SW480 (cell line): ENCODE measurements at regions not wholly inside any gene's neighbourhood (a gene's known extent, or its start where the extent isn't known, plus 50 kb on each side); places are given as distances from the start of the nearest gene placed in this dataset.
"Not testable (repeated sequence)": the region's sequence is repeated elsewhere in the genome, so short reads cannot be mapped to it uniquely, and the experiment has no call there.

ENCODE experiments used
- DNase-seq: peaks from one replicate; pipeline ENCODE4 v3.0.0-alpha.2; 2016; ENCODE audit warnings: low spot score

DNA sequence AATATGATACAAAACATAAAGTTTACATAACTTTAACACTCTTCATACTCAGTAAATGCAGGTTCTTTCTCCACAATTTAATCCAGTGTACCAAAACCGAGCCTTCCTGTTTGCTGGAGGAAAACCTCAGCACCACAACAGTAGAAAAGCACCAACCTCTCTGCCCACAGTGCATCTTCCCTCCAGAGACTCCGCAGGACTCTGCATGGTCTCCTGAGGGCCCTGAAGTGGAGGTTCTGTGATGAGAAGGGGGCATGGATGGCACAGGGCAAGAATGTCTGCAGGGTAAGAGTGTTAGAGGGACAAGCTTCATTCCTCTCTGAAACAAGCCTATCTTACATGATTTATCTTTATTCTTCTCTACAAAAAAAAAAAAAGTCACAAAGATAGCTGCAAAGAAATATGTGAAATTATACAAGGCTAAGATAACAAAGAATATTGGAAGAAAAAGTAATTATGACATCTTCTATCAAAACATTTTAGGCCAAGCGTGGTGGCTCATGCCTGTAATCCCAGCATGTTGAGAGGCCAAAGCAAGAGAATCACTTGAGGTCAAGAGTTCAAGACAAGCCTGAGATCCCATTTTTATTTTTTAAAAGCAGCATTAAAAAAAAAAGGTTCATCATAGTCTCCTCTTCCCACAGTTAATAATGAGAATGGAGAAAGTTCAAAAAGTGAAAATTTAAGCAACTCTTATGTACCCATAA is 102.0 kb downstream of the VPREB1 start:
- no peak for DNase-seq

DNA sequence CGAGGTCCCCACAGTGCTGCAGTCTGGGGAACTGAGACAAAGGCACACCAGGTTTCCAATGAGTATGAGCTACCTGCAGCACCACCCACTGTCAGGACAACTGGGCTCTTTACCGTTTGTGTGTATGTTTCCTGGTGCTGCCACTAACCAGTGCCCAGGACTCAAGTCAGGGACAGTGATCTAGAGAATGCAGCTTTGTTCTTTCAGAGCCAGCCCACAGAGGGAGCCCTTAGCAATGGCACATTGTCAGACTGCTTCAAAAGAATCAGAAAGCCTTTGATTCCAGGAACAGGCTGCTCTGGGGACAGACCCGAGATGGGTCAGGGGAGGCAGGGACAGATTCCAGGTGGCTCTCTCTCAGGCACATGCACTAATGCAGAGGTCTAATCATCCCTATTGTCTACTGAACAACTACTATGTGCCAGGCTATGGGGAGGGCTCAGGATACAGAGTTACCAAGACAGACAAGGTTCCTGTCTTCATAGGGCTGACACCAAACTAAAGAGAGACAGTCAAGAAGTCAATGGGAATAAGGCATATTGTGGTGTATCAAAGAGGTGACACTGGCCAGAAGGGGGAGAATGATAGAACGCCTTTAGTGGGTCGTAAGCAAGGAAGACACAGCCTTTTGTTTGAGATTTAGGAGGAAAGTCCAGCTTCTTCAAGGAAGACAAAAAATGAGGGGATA is 103.7 kb downstream of the VPREB1 start:
- peak; percentile 39 for DNase-seq

DNA sequence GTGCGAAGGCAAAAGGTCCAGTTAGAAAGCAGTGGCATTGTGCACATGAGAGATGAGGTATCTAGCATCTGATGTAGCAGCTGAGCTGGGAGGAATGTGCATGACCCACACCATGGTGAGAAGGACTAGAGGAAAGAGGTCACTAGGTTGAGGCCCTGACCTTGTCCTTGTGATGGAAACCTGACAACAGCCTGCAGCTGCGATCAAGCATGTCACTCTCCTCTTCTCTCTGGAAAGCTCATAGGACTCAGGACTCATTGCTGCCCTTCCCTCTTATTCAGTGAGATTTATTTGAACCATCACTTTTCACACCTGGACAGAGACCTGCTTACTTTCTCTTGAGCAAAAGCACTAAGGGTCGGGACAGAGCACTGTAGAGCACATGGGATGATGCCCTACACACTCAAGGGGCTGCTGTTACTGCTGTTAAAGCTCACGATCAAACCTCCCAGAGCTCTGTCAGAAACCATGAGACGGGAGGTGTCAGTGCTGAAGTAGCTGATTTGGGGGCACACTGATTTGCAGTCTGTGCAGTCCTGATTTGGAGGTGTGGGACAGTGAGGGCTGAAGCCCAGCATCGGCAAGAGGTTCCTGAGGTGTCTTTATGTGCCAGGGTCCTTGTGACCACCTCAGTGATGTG is 104.3 kb downstream of the VPREB1 start:
- DNase-seq: no peak

DNA sequence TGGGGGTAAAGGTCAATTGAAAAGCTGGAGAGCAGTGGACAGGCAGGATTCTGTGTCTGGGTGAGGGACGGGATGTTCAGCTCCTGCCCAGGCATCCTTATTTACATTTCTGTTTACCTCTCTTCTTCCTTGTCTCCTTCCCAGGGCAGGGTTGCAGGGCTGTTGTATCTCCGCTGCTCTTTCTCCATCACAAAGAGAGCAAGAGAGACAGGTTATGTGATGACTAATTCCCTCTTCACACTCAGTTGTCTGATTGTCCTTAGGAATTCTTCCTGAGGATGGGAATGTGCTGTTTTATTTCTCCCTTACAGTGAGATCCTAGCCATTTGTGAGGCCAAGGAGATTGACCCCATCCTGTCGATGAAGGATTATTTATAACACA is 104.9 kb downstream of the VPREB1 start:
- no peak for DNase-seq

DNA sequence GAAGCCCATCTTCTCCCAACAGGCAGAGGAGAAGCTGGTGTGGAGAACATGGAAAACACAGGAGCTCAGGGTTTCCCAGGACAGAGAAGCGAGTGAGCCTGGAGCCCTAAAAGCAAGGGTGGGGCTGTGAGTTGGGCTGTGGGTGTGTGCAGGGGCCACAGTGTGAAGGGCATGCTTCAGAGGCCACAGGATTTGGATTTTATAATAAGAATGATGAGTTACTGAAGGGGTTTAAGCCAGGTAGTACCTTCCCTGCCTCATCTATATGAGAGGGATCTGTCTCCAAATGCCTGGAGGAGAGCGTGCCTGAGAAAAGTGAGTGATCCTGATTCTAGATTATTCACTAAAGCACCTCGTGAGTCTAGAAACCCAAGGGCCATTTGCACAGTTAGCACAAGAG is 106.8 kb downstream of the VPREB1 start:
- no peak for DNase-seq

DNA sequence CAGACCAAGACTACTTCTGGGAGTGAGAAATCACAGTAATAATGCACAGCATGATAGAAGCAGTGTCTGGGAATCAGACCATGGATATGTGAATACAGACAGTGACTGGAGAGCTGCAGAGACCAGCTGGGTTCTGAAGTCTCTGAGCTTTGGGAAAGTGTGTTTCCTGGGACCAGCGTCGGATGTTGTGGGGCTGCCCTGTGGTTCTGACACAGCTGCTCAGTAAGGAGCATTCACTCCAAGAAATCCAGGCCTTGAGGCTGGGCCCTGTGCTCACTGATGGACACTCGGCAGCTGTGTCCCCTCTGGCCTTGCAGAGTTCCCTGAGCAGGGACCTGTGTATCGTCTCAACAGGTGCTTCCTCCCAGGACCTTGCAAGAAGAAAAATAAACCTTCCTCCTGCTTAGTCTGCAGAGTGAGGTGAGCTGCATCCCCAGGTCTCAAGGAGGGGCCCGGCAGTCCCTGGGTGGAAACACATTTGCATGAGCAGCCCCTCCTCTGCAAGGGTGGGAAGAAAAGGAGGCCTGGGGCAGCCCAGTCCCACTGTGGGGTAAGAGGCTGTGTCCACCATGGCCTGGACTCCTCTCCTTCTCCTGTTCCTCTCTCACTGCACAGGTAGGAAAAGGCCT is 107.9 kb downstream of the VPREB1 start:
- DNase-seq: no peak

DNA sequence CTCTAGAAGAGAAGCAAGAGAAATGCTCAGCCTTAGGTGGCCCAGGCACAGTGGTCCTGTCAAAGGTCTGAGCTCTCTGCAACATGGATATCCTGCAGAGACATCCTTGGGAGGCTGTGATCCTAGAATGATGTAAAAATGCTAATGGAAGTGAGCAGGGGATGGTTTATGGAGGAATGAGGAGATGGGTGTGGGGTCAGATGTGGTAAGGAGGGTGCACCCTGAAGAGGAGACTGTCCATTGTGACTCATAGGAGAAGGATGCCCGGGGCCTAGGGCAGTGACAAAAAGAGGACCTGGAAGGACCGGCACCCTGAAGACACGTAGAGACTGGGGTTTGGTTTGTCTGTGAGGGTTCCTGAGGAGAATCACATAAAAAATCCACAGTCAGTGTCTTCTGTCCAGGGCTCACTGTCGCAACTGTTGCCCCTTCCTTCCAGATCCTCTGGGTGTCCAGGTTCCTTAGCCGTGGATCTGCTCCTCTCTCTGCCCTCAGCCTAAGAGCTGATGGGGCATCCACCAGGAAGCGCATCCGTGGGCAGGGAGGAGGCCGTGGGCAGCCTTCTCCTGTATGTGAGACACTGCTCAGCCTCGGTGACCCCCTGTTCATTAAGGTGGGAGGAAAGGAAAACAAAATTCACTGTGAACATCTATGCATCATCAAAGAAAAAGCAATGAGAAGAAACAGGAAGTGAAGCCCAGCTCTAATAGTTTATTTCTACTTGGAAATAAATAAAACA is 110.7 kb downstream of the VPREB1 start:
- no peak for DNase-seq

DNA sequence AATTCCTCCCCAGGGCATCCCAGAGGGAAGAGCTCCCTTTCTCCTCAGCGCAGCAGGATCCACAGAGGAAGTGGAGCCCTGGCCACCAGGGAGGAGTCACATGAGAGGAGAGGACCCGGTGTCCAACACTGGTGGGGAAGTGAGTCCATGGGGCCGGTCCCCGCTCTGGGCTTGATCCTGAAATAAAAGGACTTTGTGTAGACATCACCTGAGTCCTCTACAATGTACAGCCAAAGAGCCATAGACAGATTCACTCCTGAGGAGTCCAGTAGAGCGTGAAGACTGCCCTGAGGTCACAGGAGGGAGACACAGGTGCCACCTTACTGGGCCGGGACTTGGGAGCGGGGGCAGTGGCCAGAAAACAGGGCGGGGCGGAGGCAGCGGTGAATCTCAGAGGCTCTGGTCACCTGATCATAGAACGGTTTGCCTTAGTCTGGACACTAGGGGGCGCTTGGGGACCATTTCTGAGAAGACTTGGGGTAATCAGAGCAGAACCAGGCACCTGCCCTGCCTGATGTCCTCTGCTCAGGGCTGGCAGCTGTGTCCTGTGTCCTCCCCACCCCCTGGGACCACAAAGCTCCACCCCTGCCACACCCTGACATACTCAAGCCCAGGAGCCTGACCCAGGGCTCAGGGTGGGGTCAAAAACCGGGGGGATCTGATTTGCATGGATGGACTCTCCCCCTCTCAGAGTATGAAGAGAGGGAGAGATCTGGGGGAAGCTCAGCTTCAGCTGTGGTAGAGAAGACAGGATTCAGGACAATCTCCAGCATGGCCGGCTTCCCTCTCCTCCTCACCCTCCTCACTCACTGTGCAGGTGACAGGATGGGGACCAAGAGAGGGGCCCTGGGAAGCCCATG is 112.7 kb downstream of the VPREB1 start:
- DNase-seq: peak; percentile 87

DNA sequence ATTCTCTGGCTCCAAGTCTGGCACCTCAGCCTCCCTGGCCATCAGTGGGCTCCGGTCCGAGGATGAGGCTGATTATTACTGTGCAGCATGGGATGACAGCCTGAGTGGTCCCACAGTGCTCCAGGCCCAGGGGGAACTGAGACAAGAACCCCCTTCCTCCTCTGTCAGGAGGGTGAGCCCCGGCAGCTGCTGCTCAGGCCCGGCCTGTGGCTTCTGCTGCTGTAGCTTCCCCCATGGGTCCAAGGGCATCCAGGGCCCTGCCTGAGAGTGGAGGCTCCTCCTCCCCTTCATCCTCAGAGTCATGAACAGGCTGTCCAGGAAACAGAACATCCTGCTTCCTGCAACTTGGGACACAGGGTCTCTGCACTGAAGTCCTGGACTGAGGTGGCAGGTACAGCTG is 113.6 kb downstream of the VPREB1 start:
- DNase-seq: no peak

DNA sequence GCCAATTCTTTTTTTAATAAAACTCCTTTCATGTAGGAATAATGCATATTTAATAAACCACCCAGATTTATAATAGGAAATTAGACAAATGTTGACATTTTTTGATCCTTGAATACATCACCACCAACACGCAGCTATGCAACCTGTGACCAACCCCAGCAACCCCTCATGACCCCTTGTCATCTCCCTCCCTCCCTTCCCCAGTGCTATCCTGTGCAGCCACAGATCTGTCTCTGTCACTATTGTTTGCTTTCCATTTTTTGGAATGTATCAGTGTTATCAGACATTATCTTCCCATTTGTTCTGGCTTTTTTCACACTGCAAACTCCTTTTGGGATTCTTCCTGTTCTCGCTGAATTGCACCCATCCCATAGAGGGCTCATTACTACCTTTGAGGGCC is 114.1 kb downstream of the VPREB1 start:
- no peak for DNase-seq

DNA sequence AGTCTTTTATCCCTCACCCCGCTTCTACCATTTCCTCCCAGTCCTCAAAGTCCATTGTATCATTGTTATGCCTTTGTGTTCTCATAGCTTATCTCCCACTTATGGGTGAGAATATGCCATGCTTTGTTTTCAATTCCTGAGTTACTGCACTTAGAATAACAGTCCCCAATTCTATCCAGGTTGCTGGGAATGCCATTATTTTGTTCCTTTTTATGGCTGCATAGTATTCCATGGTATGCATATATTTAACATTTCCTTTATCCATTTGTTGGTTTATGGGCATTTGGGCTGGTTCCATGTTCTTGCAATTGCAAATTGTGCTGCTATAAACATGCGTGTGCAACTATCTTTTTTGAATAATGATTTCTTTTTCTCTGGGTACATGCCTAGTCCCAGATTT is 114.9 kb downstream of the VPREB1 start:
- DNase-seq: no peak

DNA sequence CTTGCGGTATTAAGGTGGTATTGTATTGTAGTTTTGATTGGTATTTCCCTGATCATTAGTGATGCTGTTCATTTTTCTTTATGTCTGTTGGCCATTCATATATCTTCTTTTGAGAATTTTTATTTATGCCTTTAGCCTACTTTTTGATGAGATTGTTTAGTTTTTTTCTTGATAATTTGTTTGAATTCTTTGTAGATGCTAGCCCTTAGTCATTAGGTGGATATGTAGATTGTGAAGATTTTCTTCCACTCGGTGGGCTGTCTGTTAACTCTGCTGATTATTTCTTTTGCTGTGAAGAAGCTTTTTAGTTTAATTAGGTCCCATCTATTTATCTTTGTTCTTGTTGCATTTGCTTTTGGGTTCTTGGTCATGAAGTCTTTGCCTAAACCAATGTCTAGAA is 115.4 kb downstream of the VPREB1 start:
- DNase-seq: no peak

DNA sequence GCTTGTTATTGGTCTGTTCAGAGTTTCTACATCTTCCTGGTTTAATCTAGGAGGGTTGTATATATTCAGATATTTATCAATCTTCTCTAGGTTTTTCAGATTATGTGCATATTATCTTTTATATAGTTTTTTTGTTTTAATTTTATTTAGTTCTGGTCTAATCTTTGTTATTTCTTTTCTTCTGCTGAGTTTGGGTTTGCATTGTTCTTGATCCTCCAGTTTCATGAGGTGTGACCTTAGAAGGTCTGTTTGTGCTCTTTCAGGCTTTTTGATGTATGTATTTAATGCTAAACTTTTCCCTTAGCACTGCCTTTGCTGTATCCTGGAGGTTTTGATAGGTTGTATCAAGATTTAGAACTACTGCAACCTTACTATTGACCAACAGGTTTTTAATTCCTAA is 117.7 kb downstream of the VPREB1 start:
- DNase-seq: no peak

DNA sequence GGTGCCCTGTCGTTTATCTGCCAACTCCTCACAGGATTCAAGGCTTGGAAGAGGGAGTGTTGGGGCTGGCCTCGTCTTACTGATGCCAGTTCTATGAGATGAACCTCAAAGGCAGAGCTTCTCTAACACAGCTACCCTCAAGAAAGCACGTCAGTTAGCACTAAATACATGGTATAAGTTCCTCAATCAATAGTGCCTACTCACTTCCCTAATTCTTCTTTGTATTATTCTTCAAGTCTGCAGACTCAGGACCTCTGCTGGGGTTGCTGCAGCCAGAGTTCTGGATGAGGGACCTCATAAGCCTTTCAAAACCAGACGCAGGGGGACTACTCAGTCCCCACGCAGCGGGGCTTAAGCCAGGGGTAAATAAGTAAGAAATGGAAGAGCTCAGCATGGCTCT is 118.3 kb downstream of the VPREB1 start:
- no peak for DNase-seq

DNA sequence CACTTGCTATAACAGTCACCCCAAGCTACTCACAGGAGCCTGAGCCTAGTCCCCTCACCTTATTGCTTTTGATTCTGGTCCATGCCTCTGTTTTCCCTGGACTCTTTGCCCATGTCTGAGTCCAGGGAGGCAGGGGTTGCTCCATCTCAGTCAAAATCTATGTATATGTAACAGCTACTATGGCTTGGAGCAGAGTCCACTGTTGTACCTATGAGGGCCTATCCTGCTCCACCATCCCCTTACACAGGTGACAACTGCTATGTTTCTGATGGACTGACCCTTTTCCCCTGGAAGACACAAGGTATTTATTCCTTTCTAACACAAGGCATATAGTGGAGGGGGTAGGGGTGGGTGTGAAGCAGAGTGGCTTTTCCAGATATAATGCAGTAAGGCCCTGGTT is 119.6 kb downstream of the VPREB1 start:
- DNase-seq: no peak

DNA sequence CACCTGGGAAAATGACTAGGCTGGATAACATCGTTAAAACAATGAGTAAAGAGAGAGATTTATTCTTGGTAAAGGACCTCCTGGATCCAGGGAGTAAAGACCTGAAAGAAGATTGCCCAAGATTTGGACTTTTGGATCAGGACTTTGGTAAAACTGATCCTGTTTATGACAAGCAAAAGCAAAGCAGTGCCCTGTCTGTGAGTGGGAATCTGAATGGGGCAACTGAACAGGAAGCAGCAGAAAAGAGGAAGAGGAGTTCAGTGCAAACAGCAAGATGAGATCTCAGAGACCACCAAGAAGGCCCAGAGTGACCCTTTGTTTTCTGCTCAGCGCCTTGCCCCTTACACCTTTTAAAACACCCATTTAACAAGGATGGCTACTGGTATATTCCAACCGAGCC is 122.0 kb downstream of the VPREB1 start:
- DNase-seq: no peak

DNA sequence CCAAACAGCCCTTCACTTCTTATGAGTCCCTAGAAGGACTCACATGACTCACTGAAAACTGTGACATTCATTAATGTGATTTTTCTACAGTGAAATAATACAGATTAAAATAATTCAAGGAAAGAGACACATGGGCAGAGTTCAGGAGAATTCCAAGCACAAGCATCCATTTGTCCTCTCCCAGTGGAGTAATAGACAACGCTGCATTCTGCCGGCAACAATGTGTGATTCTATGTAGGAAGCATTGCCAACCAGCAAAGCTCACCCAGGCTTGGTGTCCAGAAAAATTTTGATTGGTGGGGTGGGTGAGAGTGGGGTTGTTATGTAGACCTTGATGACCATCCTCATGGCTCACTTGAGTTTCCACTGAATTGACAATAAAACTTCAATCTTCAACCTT is 123.9 kb downstream of the VPREB1 start:
- DNase-seq: no peak

DNA sequence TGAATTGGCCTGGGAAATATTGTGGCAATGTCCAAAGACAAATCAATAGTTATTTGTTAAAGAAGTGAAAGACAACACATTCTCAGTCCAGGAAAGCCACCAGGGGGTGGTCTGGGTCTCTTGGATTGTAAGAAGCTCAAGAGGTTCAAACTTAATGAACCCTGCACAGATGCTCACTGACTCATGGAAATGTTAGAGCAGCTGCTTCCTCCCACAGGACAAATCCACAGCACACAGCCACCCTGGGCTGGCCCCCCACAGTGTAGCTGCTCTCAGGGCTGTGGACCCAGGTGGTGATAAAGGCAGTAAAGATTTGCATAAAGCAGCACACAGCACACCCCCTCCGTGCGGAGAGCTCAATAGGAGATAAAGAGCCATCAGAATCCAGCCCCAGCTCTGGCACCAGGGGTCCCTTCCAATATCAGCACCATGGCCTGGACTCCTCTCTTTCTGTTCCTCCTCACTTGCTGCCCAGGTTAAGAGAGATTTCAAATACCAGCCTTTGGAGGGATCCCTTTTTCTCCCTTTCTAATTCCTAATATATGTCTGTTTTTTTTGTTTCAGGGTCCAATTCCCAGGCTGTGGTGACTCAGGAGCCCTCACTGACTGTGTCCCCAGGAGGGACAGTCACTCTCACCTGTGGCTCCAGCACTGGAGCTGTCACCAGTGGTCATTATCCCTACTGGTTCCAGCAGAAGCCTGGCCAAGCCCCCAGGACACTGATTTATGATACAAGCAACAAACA is 124.8 kb downstream of the VPREB1 start:
- DNase-seq: not testable (repeated sequence)

DNA sequence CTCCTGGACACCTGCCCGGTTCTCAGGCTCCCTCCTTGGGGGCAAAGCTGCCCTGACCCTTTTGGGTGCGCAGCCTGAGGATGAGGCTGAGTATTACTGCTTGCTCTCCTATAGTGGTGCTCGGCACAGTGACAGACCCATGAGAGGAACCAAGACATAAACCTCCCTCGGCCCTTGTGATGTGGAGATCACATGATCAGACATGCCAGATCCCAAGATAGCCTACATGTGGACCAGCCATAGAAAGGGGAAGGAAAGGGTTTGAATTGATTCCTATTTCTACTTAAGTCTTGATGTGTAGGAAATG is 125.3 kb downstream of the VPREB1 start:
- DNase-seq: no peak

DNA sequence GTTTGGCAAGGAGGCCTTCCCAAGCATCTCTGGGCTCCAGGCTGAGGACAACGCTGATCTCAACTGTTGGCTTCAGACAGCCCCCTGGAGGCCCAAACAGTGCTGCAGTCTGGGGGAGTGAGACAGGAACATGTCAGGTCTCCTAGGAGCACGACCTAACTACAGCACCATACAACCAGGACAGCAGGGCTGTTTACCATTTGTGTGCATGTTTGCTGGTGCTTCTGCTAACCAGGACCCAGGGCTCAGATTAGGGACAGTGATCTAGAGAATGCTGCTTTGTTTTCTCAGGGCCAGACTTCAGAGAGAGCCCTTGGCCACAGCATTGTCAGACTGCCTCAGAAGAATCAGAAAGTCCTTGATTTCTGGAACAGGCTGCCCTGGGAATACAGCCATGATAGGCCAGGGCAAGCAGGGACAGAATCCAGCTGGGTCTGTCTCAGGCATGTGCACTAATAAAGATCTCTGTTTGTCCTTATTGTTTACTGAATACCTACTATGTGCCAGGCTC is 126.5 kb downstream of the VPREB1 start:
- DNase-seq: no peak

DNA sequence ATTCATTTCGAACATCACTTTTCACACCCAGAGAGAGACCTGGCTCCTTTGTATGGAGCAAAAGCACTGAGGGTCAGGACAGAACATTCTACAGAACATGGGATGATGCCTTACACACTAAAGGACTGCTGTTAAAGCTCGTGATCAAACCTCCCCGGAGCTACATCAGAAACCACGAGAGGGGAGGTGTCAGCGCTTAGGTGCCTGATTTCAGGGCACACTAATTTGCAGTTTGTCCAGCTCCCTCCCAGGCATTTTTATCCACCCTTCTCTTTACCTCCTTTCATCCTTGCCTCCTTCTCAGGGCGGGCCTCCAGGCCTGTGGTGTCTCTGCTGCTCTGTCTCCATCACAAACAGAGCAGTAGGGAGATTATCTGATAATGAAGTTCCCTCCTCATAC is 127.5 kb downstream of the VPREB1 start:
- DNase-seq: no peak
